Type B pancreatic cell (in vitro differentiated cells): ENCODE measurements at regions not wholly inside any gene's neighbourhood (a gene's known extent, or its start where the extent isn't known, plus 50 kb on each side); places are given as distances from the start of the nearest gene placed in this dataset.

Experiments
- DNase-seq: peaks from one replicate; pipeline ENCODE4 v3.0.0; 2021; ENCODE audit warnings: mixed read lengths; ENCODE audit not compliant: unreplicated experiment; ENCODE audit errors: extremely low spot score
- H3K27ac Mint-ChIP-seq: 2 replicates; pipeline ENCODE4 v1.8.0; 2021; ENCODE audit warnings: mild to moderate bottlenecking, mixed read lengths
- H3K27me3 Mint-ChIP-seq: 2 replicates; pipeline ENCODE4 v1.8.0; 2021; ENCODE audit warnings: mixed read lengths
- H3K36me3 Mint-ChIP-seq: 2 replicates; pipeline ENCODE4 v1.8.0; 2021; ENCODE audit warnings: mixed read lengths
- H3K4me1 Mint-ChIP-seq: one replicate; pipeline ENCODE4 v1.8.0; 2021; ENCODE audit warnings: mixed read lengths; ENCODE audit not compliant: unreplicated experiment
- H3K4me3 Mint-ChIP-seq: 2 replicates; pipeline ENCODE4 v1.8.0; 2021; ENCODE audit warnings: mild to moderate bottlenecking, mixed read lengths
- H3K9me3 Mint-ChIP-seq: 2 replicates; pipeline ENCODE4 v1.8.0; 2021; ENCODE audit warnings: mixed read lengths
- TF ChIP-seq, protein P1 (sequence below): fragments of 200-600 bp; sonication (generic); conservative IDR thresholded peaks from 2 replicates; pipeline ENCODE4 v1.5.0; 2021; ENCODE audit warnings: antibody characterized with exemption, mild to moderate bottlenecking

GRCh38 chr12:43066471-43066870 is 476.9 kb upstream of the PRICKLE1 start:
- H3K4me1 Mint-ChIP-seq, result peaks cover 48% of the 10 kb centered on the region
- DNase-seq, result no peak
- TF ChIP-seq, protein P1, sequence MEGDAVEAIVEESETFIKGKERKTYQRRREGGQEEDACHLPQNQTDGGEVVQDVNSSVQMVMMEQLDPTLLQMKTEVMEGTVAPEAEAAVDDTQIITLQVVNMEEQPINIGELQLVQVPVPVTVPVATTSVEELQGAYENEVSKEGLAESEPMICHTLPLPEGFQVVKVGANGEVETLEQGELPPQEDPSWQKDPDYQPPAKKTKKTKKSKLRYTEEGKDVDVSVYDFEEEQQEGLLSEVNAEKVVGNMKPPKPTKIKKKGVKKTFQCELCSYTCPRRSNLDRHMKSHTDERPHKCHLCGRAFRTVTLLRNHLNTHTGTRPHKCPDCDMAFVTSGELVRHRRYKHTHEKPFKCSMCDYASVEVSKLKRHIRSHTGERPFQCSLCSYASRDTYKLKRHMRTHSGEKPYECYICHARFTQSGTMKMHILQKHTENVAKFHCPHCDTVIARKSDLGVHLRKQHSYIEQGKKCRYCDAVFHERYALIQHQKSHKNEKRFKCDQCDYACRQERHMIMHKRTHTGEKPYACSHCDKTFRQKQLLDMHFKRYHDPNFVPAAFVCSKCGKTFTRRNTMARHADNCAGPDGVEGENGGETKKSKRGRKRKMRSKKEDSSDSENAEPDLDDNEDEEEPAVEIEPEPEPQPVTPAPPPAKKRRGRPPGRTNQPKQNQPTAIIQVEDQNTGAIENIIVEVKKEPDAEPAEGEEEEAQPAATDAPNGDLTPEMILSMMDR, result no peak
- no peaks in the 10 kb centered on the region for H3K36me3 Mint-ChIP-seq
- no peaks in the 10 kb centered on the region for H3K27me3 Mint-ChIP-seq
- H3K27ac Mint-ChIP-seq, result no peak overlapping the region
- no peak overlapping the region for H3K4me3 Mint-ChIP-seq
- peaks cover 8% of the 10 kb centered on the region for H3K9me3 Mint-ChIP-seq

- peaks cover 34% of the 10 kb centered on the region for H3K4me1 Mint-ChIP-seq
- peaks cover 9% of the 10 kb centered on the region for H3K9me3 Mint-ChIP-seq
- TF ChIP-seq, protein P1, result no peak
- no peak for DNase-seq
- H3K27me3 Mint-ChIP-seq, result no peaks in the 10 kb centered on the region
- no peak overlapping the region for H3K4me3 Mint-ChIP-seq
- H3K27ac Mint-ChIP-seq, result no peak overlapping the region
- no peaks in the 10 kb centered on the region for H3K36me3 Mint-ChIP-seq
Measured at GRCh38 chr12:43063650-43064049, 474.1 kb upstream of the PRICKLE1 start.

- Mint-ChIP-seq H3K4me1 (peaks cover 34% of the 10 kb centered on the region), H3K27ac (no peak overlapping the region), H3K36me3 (no peaks in the 10 kb centered on the region), H3K27me3 (no peaks in the 10 kb centered on the region), H3K9me3 (peaks cover 9% of the 10 kb centered on the region), H3K4me3 (no peak overlapping the region)
- no peak for DNase-seq
- TF ChIP-seq, protein P1, result no peak
Measured at GRCh38 chr12:43062201-43062895, 472.8 kb upstream of the PRICKLE1 start.

DNA sequence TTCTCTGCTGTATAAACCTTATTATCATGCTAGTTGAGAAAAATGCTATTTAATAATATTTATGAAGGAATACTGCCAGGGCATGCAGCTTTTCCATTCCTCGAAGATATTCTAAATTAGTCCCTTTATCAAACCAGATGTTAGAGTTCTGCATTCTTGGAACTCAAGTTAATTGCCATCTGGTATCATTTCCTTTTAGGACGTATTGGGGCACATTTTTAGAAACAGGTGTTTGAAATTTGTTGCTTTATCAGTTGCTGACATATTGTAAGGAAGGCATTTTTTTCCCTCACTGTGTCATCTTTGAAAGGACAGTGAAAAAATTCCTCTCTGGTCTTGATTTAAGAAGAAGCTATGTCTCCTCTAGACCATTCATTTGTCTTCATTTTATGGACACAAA is 471.2 kb upstream of the PRICKLE1 start:
- no peak overlapping the region for H3K27ac Mint-ChIP-seq
- no peaks in the 10 kb centered on the region for H3K27me3 Mint-ChIP-seq
- H3K4me3 Mint-ChIP-seq, result no peak overlapping the region
- peaks cover 21% of the 10 kb centered on the region for H3K4me1 Mint-ChIP-seq
- no peak for DNase-seq
- TF ChIP-seq, protein P1, result no peak
- H3K36me3 Mint-ChIP-seq, result no peaks in the 10 kb centered on the region
- peaks cover 9% of the 10 kb centered on the region for H3K9me3 Mint-ChIP-seq

GRCh38 chr12:43058616-43059015 is 469.1 kb upstream of the PRICKLE1 start:
- no peak for DNase-seq
- Mint-ChIP-seq H3K36me3 (no peaks in the 10 kb centered on the region), H3K4me1 (peaks cover 36% of the 10 kb centered on the region), H3K4me3 (no peak overlapping the region), H3K27me3 (no peaks in the 10 kb centered on the region), H3K27ac (no peak overlapping the region), H3K9me3 (peaks cover 16% of the 10 kb centered on the region)
- TF ChIP-seq, protein P1, result no peak
